Liver (tissue), 8 donors: ENCODE measurements at regions not wholly inside any gene's neighbourhood (a gene's known extent, or its start where the extent isn't known, plus 50 kb on each side); places are given as distances from the start of the nearest gene placed in this dataset.

ENCODE experiments used
- DNase-seq: peaks from one replicate; pipeline ENCODE4 v3.0.0-alpha.2; 2017; ENCODE audit warnings: low spot score
- H3K27ac ChIP-seq, 2 donors: one replicate each; pipeline ENCODE4 v1.7.0; 2013; ENCODE audit warnings: inconsistent platforms in 2 of 2, low read length in 2 of 2, control low read depth in 1 of 2, low read depth in 1 of 2, mild to moderate bottlenecking in 1 of 2
- H3K27me3 ChIP-seq, 4 donors: one replicate each; pipeline versions ENCODE4 v1.6.1 to v1.7.0; 2013; ENCODE audit warnings: low read length in 3 of 4, inconsistent platforms in 1 of 4, mild to moderate bottlenecking in 1 of 4, moderate library complexity in 1 of 4; ENCODE audit not compliant: control insufficient read depth in 4 of 4, insufficient read depth in 4 of 4
- H3K36me3 ChIP-seq, 4 donors: one replicate each; pipeline versions ENCODE4 v1.6.1 to v1.7.0; 2013; ENCODE audit warnings: low read length in 3 of 4, mild to moderate bottlenecking in 3 of 4, low read depth in 1 of 4, moderate library complexity in 1 of 4; ENCODE audit not compliant: control insufficient read depth in 4 of 4, insufficient read depth in 3 of 4
- H3K4me1 ChIP-seq, 4 donors: one replicate each; pipeline versions ENCODE4 v1.6.1 to v1.7.0; 2013; ENCODE audit warnings: low read length in 3 of 4, mild to moderate bottlenecking in 3 of 4, moderate library complexity in 1 of 4; ENCODE audit not compliant: control insufficient read depth in 4 of 4, insufficient read depth in 4 of 4
- H3K4me3 ChIP-seq, 3 donors: one replicate each; pipeline versions ENCODE4 v1.6.1 to v1.7.0; 2013; ENCODE audit warnings: low read length in 3 of 3, control low read depth in 1 of 3, low read depth in 1 of 3, mild to moderate bottlenecking in 1 of 3
- H3K9ac ChIP-seq, 2 donors: one replicate each; pipeline ENCODE4 v1.7.0; 2013; ENCODE audit warnings: low read length in 2 of 2, mild to moderate bottlenecking in 2 of 2, moderate library complexity in 2 of 2, control low read depth in 1 of 2, low read depth in 1 of 2
- H3K9me3 ChIP-seq, 4 donors: one replicate each; pipeline versions ENCODE4 v1.6.1 to v1.7.0; 2013; ENCODE audit warnings: low read length in 3 of 4; ENCODE audit not compliant: control insufficient read depth in 4 of 4
- CTCF ChIP-seq: fragments of 150-350 bp; IDR thresholded peaks from 2 replicates; pipeline ENCODE4 v1.5.1; 2017; ENCODE audit warnings: improper control_type of control experiment, low read depth, low read length; ENCODE audit not compliant: missing input control
- EGR1 ChIP-seq, 2 donors: IDR thresholded peaks; 2 replicates each; pipeline ENCODE4 v1.6.1; 2016 to 2018; ENCODE audit warnings: antibody characterized with exemption in 2 of 2, low read depth in 2 of 2
- FOXA1 ChIP-seq: IDR thresholded peaks from 2 replicates; pipeline ENCODE4 v1.6.1; 2016; ENCODE audit warnings: antibody characterized with exemption
- FOXA2 ChIP-seq: IDR thresholded peaks from 2 replicates; pipeline ENCODE4 v1.6.1; 2016; ENCODE audit warnings: antibody characterized with exemption
- GABPA ChIP-seq, 2 donors: IDR thresholded peaks in 1 of 2; conservative IDR thresholded peaks in 1 of 2; 2 replicates each; pipeline ENCODE4 v1.6.1; 2016; ENCODE audit warnings: antibody characterized with exemption in 2 of 2, mild to moderate bottlenecking in 1 of 2, moderate library complexity in 1 of 2
- HNF4A ChIP-seq, 2 donors: conservative IDR thresholded peaks; 2 replicates each; pipeline ENCODE4 v1.6.1; 2016; ENCODE audit warnings: antibody characterized with exemption in 2 of 2, mild to moderate bottlenecking in 2 of 2
- HNF4G ChIP-seq: IDR thresholded peaks from 2 replicates; pipeline ENCODE4 v1.6.1; 2016; ENCODE audit warnings: antibody characterized with exemption
- JUND ChIP-seq, 2 donors: IDR thresholded peaks; 2 replicates each; pipeline ENCODE4 v1.6.1; 2016; ENCODE audit warnings: antibody characterized with exemption in 2 of 2
- MAX ChIP-seq: IDR thresholded peaks from 2 replicates; pipeline ENCODE4 v1.6.1; 2016; ENCODE audit warnings: antibody characterized with exemption
- NR2F2 ChIP-seq: IDR thresholded peaks from 2 replicates; pipeline ENCODE4 v1.6.1; 2016; ENCODE audit warnings: antibody characterized with exemption
- RAD21 ChIP-seq, 2 donors: IDR thresholded peaks; 2 replicates each; pipeline ENCODE4 v1.6.1; 2016; ENCODE audit warnings: antibody characterized with exemption in 2 of 2, mild to moderate bottlenecking in 2 of 2
- REST ChIP-seq: IDR thresholded peaks from 2 replicates; pipeline ENCODE4 v1.6.1; 2016; ENCODE audit warnings: antibody characterized with exemption, mild to moderate bottlenecking
- RXRA ChIP-seq, 2 donors: IDR thresholded peaks; 2 replicates each; pipeline ENCODE4 v1.6.1; 2017 to 2018; ENCODE audit warnings: antibody characterized with exemption in 2 of 2, mild to moderate bottlenecking in 1 of 2
- SP1 ChIP-seq: IDR thresholded peaks from 2 replicates; pipeline ENCODE4 v1.6.1; 2018; ENCODE audit warnings: antibody characterized with exemption, mild to moderate bottlenecking
- TAF1 ChIP-seq: conservative IDR thresholded peaks from 2 replicates; pipeline ENCODE4 v1.6.1; 2016; ENCODE audit warnings: antibody characterized with exemption, mild to moderate bottlenecking
- YY1 ChIP-seq: IDR thresholded peaks from 2 replicates; pipeline ENCODE4 v1.6.1; 2016; ENCODE audit warnings: antibody characterized with exemption, mild to moderate bottlenecking
- WGBS: extraction: QIAGEN DNeasy Blood & Tissue Kit; methylation state at CpG from one replicate; pipeline ENCODE4 v1.1.7; 2013; 5-methylcytosine and 5-hydroxymethylcytosine counted together
- TF ChIP-seq, protein P1 (sequence below): IDR thresholded peaks from 2 replicates; pipeline ENCODE4 v1.6.1; 2016; ENCODE audit warnings: antibody characterized with exemption
- TF ChIP-seq, protein P2 (sequence below): IDR thresholded peaks from 2 replicates; pipeline ENCODE4 v1.6.1; 2016; ENCODE audit warnings: antibody characterized with exemption
- donor health status: healthy.
- donor health status: healthy.
- donor health status: healthy.
- donor health status: healthy.
- donor health status: healthy.

GRCh38 chr22:47740109-47740805 lies 977.8 kb downstream of the TBC1D22A start:
- Histone ChIP-seq H3K4me1 (no peaks in the 10 kb centered on the region), H3K27ac (no peak overlapping the region), H3K36me3 (no peaks in the 10 kb centered on the region), H3K27me3 (peaks cover 0 to 7% (median 2%) of the 10 kb centered on the region in 4 donors), H3K4me3 (no peak overlapping the region), H3K9ac (no peak overlapping the region), H3K9me3 (peaks cover 0 to 4% (median 0%) of the 10 kb centered on the region in 4 donors)
- DNase-seq = no peak
- no peak for TF ChIP-seq MAX
- no peak for TF ChIP-seq RXRA (IDR thresholded peaks at IDR 0.05)
- TF ChIP-seq FOXA2 = no peak
- TF ChIP-seq SP1 = no peak
- TF ChIP-seq REST = no peak
- TF ChIP-seq EGR1 (IDR thresholded peaks at IDR 0.05; ENCODE audit: low read depth in 2 of 2) = no peak
- TF ChIP-seq TAF1 = no peak
- no peak for TF ChIP-seq HNF4G
- TF ChIP-seq NR2F2 = no peak
- no peak for TF ChIP-seq RAD21 (IDR thresholded peaks at IDR 0.05)
- TF ChIP-seq YY1 = no peak
- no peak for TF ChIP-seq HNF4A (conservative IDR thresholded peaks at IDR 0.05)
- no peak for TF ChIP-seq JUND (IDR thresholded peaks at IDR 0.05)
- no peak for TF ChIP-seq CTCF
- TF ChIP-seq, protein P1, sequence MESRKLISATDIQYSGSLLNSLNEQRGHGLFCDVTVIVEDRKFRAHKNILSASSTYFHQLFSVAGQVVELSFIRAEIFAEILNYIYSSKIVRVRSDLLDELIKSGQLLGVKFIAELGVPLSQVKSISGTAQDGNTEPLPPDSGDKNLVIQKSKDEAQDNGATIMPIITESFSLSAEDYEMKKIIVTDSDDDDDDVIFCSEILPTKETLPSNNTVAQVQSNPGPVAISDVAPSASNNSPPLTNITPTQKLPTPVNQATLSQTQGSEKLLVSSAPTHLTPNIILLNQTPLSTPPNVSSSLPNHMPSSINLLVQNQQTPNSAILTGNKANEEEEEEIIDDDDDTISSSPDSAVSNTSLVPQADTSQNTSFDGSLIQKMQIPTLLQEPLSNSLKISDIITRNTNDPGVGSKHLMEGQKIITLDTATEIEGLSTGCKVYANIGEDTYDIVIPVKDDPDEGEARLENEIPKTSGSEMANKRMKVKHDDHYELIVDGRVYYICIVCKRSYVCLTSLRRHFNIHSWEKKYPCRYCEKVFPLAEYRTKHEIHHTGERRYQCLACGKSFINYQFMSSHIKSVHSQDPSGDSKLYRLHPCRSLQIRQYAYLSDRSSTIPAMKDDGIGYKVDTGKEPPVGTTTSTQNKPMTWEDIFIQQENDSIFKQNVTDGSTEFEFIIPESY = no peak
- TF ChIP-seq GABPA (IDR thresholded peaks at IDR 0.05 in 1 of 2, conservative IDR thresholded peaks at IDR 0.05 in 1 of 2) = no peak
- TF ChIP-seq, protein P2, sequence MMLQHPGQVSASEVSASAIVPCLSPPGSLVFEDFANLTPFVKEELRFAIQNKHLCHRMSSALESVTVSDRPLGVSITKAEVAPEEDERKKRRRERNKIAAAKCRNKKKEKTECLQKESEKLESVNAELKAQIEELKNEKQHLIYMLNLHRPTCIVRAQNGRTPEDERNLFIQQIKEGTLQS = no peak
- TF ChIP-seq FOXA1 = no peak
- 68% methylated on average over 10 of the region's 10 CpGs for WGBS
